ENCODE measurements at regions not wholly inside any gene's neighbourhood (a gene's known extent, or its start where the extent isn't known, plus 50 kb on each side); places are given as distances from the start of the nearest gene placed in this dataset.

- in situ Hi-C loops (cut with MboI) = loop anchor here (25.0 kb wide), 1 partner anchor 718 kb away; the partner anchor contains the start of gene RTL1
- no peak for FAIRE-seq
- BruUV-seq (replicated peaks) = no TSS peak
Measured at GRCh38 chr14:101630056-101630965, 69.0 kb downstream of the DIO3 start.

GRCh38 chr14:101631199-101631598 is 69.9 kb downstream of the DIO3 start:
- BruUV-seq (replicated peaks) = no TSS peak
- in situ Hi-C loops (cut with MboI) = loop anchor here (25.0 kb wide), 1 partner anchor 719 kb away; the partner anchor contains the start of gene RTL1
- FAIRE-seq (no peak), DNase-seq (ENCODE audit: extremely low read depth in 1 of 4, low spot score in 3 of 4) (no peak), ATAC-seq (no peak)
- H3K4me2 ChIP-seq (ENCODE audit: insufficient read depth, low read length) = no peak overlapping the region
- ChIA-PET POLR2A (no interaction called here), CTCF (ENCODE audit: low intra/inter-chr PET ratio) (no interaction called here)
- no peak overlapping the region for H3K4me3 ChIP-seq
- peaks cover 6 to 25% of the 10 kb centered on the region in 2 experiments; a peak in 4 of 5 replicates for H3K4me1 ChIP-seq (replicated peaks in 1 of 2; ENCODE audit: control insufficient read depth in 2 of 2, insufficient read depth in 2 of 2, low read length in 2 of 2)
- intact Hi-C loops (cut with micrococcal nuclease) = no loop called here
- no peaks in the 10 kb centered on the region for H3K79me2 ChIP-seq (ENCODE audit: control insufficient read depth, insufficient read depth, low read length)
- no peak for TF ChIP-seq HNRNPLL (IDR thresholded peaks at IDR 0.05; ENCODE audit: low read depth, low read length, poor library complexity, severe bottlenecking)
- TF ChIP-seq BMI1 (IDR thresholded peaks at IDR 0.05; ENCODE audit: low read length) = no peak
- TF ChIP-seq HMGN3 (IDR thresholded peaks at IDR 0.05; ENCODE audit: borderline replicate concordance, extremely low read depth, insufficient read length, low read depth, low read length) = no peak
- TF ChIP-seq XRCC4 (IDR thresholded peaks at IDR 0.05; ENCODE audit: extremely low read depth, insufficient read depth, insufficient read length) = no peak
- TF ChIP-seq CTCF (IDR thresholded peaks at IDR 0.05 in 2 of 3, conservative IDR thresholded peaks at IDR 0.05 in 1 of 3; ENCODE audit: insufficient read depth in 2 of 3, low read depth in 1 of 3, low read length in 3 of 3) = no peak
- TF ChIP-seq HNRNPL (IDR thresholded peaks at IDR 0.05; ENCODE audit: low read depth, low read length) = no peak
- TF ChIP-seq RBM25 (IDR thresholded peaks at IDR 0.05; ENCODE audit: low read depth, low read length, severe bottlenecking) = peak; percentile 44
- no peaks in the 10 kb centered on the region; the same call in 1 of the 2 replicates for H3K9me3 ChIP-seq (replicated peaks; ENCODE audit: control insufficient read depth, insufficient read depth, low read depth, low read length)
- no peaks in the 10 kb centered on the region for H3K36me3 ChIP-seq (ENCODE audit: control insufficient read depth, insufficient read depth, low read length)
- H3K9ac ChIP-seq (ENCODE audit: insufficient read depth in 1 of 2, low read depth in 2 of 2, low read length in 2 of 2) = no peak overlapping the region
- peaks cover 2% of the 10 kb centered on the region for H3K9me1 ChIP-seq (ENCODE audit: control insufficient read depth, insufficient read depth, low read length)
- 80% methylated on average over 2 of the region's 3 CpGs for WGBS (ENCODE audit: insufficient coverage, low coverage, missing lambda C conversion rate)
- no peaks in the 10 kb centered on the region for H3K27me3 ChIP-seq (ENCODE audit: control insufficient read depth in 2 of 2, insufficient read depth in 2 of 2, low read length in 2 of 2)
- no peaks in the 10 kb centered on the region for H4K20me1 ChIP-seq (replicated peaks; ENCODE audit: control insufficient read depth, insufficient read depth, low read length)
- no peak overlapping the region for H2AFZ ChIP-seq (ENCODE audit: low read depth, low read length)
- H3K27ac ChIP-seq (ENCODE audit: extremely low read depth, low read depth, low read length) = no peak overlapping the region

More at GRCh38 chr14:101630056-101630965, 69.0 kb downstream of the DIO3 start:
- no peaks in the 10 kb centered on the region for H3K79me2 ChIP-seq (ENCODE audit: control insufficient read depth, insufficient read depth, low read length)
- peaks cover 6 to 25% of the 10 kb centered on the region in 2 experiments; a peak in 4 of 5 replicates for H3K4me1 ChIP-seq (replicated peaks in 1 of 2; ENCODE audit: control insufficient read depth in 2 of 2, insufficient read depth in 2 of 2, low read length in 2 of 2)
- no peaks in the 10 kb centered on the region for H3K36me3 ChIP-seq (ENCODE audit: control insufficient read depth, insufficient read depth, low read length)
- no peak overlapping the region for H3K27ac ChIP-seq (ENCODE audit: extremely low read depth, low read depth, low read length)
- no peak overlapping the region for H2AFZ ChIP-seq (ENCODE audit: low read depth, low read length)
- TF ChIP-seq CBFA2T3 (IDR thresholded peaks at IDR 0.05) (no peak), RFX1 (IDR thresholded peaks at IDR 0.05) (peak; percentile 78)
- H3K4me2 ChIP-seq (ENCODE audit: insufficient read depth, low read length) = no peak overlapping the region
- no peak overlapping the region for H3K4me3 ChIP-seq
- CTCF ChIA-PET (ENCODE audit: low intra/inter-chr PET ratio) = no interaction called here
- intact Hi-C loops (cut with micrococcal nuclease) = no loop called here
- ATAC-seq (no peak), DNase-seq (ENCODE audit: extremely low read depth in 1 of 4, low spot score in 3 of 4) (no peak)
- peaks cover 2% of the 10 kb centered on the region for H3K9me1 ChIP-seq (ENCODE audit: control insufficient read depth, insufficient read depth, low read length)
- no peaks in the 10 kb centered on the region for H4K20me1 ChIP-seq (replicated peaks; ENCODE audit: control insufficient read depth, insufficient read depth, low read length)
- no peaks in the 10 kb centered on the region for H3K27me3 ChIP-seq (ENCODE audit: control insufficient read depth in 2 of 2, insufficient read depth in 2 of 2, low read length in 2 of 2)
- no peak overlapping the region for H3K9ac ChIP-seq (ENCODE audit: insufficient read depth in 1 of 2, low read depth in 2 of 2, low read length in 2 of 2)
- POLR2A ChIA-PET = no interaction called here
- 79% methylated on average over 20 of the region's 22 CpGs for WGBS (ENCODE audit: insufficient coverage, low coverage, missing lambda C conversion rate)
- H3K9me3 ChIP-seq (replicated peaks; ENCODE audit: control insufficient read depth, insufficient read depth, low read depth, low read length) = no peaks in the 10 kb centered on the region

Measured in K562 (cell line).